DMS153 treated with DMSO at 0.1 percent for 48 hours (cell line): ENCODE measurements at regions not wholly inside any gene's neighbourhood (a gene's known extent, or its start where the extent isn't known, plus 50 kb on each side); places are given as distances from the start of the nearest gene placed in this dataset.
A peak's percentile ranks its signal among the peaks of the same experiment; 100 is the strongest.
"Not testable (repeated sequence)": the region's sequence is repeated elsewhere in the genome, so short reads cannot be mapped to it uniquely, and the experiment has no call there.

Source experiments
- DNase-seq: peaks from one replicate; lab custom pipeline; 2025; ENCODE audit not compliant: unreplicated experiment; lab: John Stamatoyannopoulos, UW

- DNase-seq: no peak
These were observed 286.9 kb upstream of the CELF4 start for GRCh38 chr18:37852464-37852863.

- no peak for DNase-seq
These were observed 281.9 kb upstream of the CELF4 start for GRCh38 chr18:37847544-37847943.

- DNase-seq: no peak
These were observed 281.4 kb upstream of the CELF4 start for GRCh38 chr18:37846996-37847395.

GRCh38 chr18:37845498-37845897 lies 279.9 kb upstream of the CELF4 start:
- DNase-seq: no peak

GRCh38 chr18:37844209-37844970 lies 278.8 kb upstream of the CELF4 start:
- DNase-seq: no peak

- no peak for DNase-seq
These were observed 272.5 kb upstream of the CELF4 start for GRCh38 chr18:37838083-37838482.

GRCh38 chr18:37836071-37836970 lies 270.7 kb upstream of the CELF4 start:
- DNase-seq: no peak

GRCh38 chr18:37832010-37832695 lies 266.6 kb upstream of the CELF4 start:
- DNase-seq: not testable (repeated sequence)

GRCh38 chr18:37812961-37813360 lies 247.4 kb upstream of the CELF4 start:
- DNase-seq: no peak

- DNase-seq: no peak
These were observed 240.3 kb upstream of the CELF4 start for GRCh38 chr18:37805773-37806404.

GRCh38 chr18:37796823-37797349 lies 231.3 kb upstream of the CELF4 start:
- DNase-seq: no peak

- no peak for DNase-seq
These were observed 221.9 kb upstream of the CELF4 start for GRCh38 chr18:37787452-37787851.

- no peak for DNase-seq
These were observed 218.2 kb upstream of the CELF4 start for GRCh38 chr18:37783771-37784170.

- DNase-seq: no peak
These were observed 213.6 kb upstream of the CELF4 start for GRCh38 chr18:37779220-37779619.

GRCh38 chr18:37778417-37779165 lies 213.0 kb upstream of the CELF4 start:
- peak; percentile 31 for DNase-seq

GRCh38 chr18:37769826-37770225 lies 204.2 kb upstream of the CELF4 start:
- no peak for DNase-seq

- no peak for DNase-seq
These were observed 199.1 kb upstream of the CELF4 start for GRCh38 chr18:37764541-37765288.

- no peak for DNase-seq
These were observed 196.6 kb upstream of the CELF4 start for GRCh38 chr18:37762076-37762621.

GRCh38 chr18:37754141-37754540 lies 188.5 kb upstream of the CELF4 start:
- DNase-seq: no peak
